ENCODE measurements at regions not wholly inside any gene's neighbourhood (a gene's known extent, or its start where the extent isn't known, plus 50 kb on each side); places are given as distances from the start of the nearest gene placed in this dataset.

DNA sequence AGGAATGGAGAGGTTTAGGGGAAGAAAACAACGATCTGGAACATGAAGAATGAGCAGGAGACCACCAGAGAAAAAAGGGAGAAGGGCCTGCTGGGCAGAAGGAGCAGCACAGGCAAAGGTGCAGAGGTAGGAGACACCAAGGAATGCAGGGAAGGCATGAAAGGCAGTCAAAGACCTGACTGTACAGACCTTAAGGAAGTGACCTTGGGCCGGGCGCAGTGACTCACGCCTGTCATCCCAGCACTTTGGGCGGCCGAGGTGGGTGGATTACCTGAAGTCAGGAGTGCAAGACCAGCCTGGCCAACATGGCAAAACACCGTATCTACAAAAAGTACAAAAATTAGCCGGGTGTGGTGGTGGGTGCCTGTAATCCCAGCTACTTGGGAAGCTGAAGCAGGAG is 157.7 kb upstream of the ATP10A start:
- no peaks in the 10 kb centered on the region for H3K36me3 Mint-ChIP-seq (ENCODE audit: low read depth, unreplicated experiment)

DNA sequence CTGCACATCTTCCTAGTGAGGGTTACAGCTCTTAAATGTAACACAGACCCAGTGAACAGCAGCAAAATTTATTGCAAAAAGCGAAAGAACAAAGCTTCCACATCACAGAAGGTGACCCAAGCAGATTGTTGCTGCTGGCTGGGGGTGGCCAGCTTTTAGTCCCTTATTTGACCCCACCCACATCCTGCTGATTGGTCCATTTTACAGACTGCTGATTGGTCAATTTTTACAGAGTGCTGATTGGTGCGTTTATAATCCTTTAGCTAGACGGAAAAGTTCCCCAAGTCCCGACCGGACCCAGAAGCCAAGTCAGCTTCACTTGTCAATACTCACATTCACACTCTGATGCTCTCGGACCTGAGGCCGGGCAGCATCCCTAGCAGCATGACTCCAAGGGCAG is 154.5 kb upstream of the ATP10A start:
- TF ChIP-seq, protein P1, sequence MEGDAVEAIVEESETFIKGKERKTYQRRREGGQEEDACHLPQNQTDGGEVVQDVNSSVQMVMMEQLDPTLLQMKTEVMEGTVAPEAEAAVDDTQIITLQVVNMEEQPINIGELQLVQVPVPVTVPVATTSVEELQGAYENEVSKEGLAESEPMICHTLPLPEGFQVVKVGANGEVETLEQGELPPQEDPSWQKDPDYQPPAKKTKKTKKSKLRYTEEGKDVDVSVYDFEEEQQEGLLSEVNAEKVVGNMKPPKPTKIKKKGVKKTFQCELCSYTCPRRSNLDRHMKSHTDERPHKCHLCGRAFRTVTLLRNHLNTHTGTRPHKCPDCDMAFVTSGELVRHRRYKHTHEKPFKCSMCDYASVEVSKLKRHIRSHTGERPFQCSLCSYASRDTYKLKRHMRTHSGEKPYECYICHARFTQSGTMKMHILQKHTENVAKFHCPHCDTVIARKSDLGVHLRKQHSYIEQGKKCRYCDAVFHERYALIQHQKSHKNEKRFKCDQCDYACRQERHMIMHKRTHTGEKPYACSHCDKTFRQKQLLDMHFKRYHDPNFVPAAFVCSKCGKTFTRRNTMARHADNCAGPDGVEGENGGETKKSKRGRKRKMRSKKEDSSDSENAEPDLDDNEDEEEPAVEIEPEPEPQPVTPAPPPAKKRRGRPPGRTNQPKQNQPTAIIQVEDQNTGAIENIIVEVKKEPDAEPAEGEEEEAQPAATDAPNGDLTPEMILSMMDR (IDR thresholded peaks at IDR 0.05; ENCODE audit: insufficient read depth, low read depth, low read length) = no peak
- no peak for TF ChIP-seq EZH2 (IDR thresholded peaks at IDR 0.05; ENCODE audit: insufficient read depth, low read length)
- Mint-ChIP-seq H3K27me3 (ENCODE audit: low read depth, unreplicated experiment) (peaks cover 15% of the 10 kb centered on the region), H3K36me3 (ENCODE audit: low read depth, unreplicated experiment) (no peaks in the 10 kb centered on the region)

More for the DNA sequence above, 157.7 kb upstream of the ATP10A start:
- H3K27me3 ChIP-seq (ENCODE audit: insufficient read depth, low read length) = no peaks in the 10 kb centered on the region
- H3K27ac ChIP-seq (ENCODE audit: low read depth, low read length) = no peak overlapping the region
- TF ChIP-seq, protein P1 (IDR thresholded peaks at IDR 0.05; ENCODE audit: insufficient read depth, low read depth, low read length) = no peak
- no peak for TF ChIP-seq EZH2 (IDR thresholded peaks at IDR 0.05; ENCODE audit: insufficient read depth, low read length)
- H3K9me3 ChIP-seq (ENCODE audit: insufficient read depth, low read depth, low read length) = no peaks in the 10 kb centered on the region
- no peak overlapping the region for H3K4me3 ChIP-seq (ENCODE audit: insufficient read depth, low read depth, low read length)
- no peaks in the 10 kb centered on the region for H3K9me3 Mint-ChIP-seq (ENCODE audit: unreplicated experiment)
- H3K4me3 Mint-ChIP-seq (ENCODE audit: unreplicated experiment) = no peak overlapping the region
- no peaks in the 10 kb centered on the region for H4K20me1 ChIP-seq (ENCODE audit: insufficient read depth, low read length)
- H3K36me3 ChIP-seq (ENCODE audit: insufficient read depth, low read length) = no peaks in the 10 kb centered on the region
- no peak overlapping the region for H3K4me2 ChIP-seq (ENCODE audit: low read length)
- H3K27me3 Mint-ChIP-seq (ENCODE audit: low read depth, unreplicated experiment) = peaks cover 13% of the 10 kb centered on the region
- no peak for DNase-seq (ENCODE audit: low read depth)
- no peaks in the 10 kb centered on the region for H3K4me1 ChIP-seq (ENCODE audit: insufficient read depth, low read length)
- no peaks in the 10 kb centered on the region for H3K79me2 ChIP-seq (ENCODE audit: insufficient read depth, low read length)
- H3K4me1 Mint-ChIP-seq (ENCODE audit: low read depth, unreplicated experiment) = peaks cover 6% of the 10 kb centered on the region
- FAIRE-seq = no peak
- H3K9ac ChIP-seq (ENCODE audit: low read length) = no peak overlapping the region
- H2AFZ ChIP-seq (ENCODE audit: low read depth, low read length) = no peak overlapping the region
- H3K27ac Mint-ChIP-seq (ENCODE audit: unreplicated experiment) = no peak overlapping the region

DNA sequence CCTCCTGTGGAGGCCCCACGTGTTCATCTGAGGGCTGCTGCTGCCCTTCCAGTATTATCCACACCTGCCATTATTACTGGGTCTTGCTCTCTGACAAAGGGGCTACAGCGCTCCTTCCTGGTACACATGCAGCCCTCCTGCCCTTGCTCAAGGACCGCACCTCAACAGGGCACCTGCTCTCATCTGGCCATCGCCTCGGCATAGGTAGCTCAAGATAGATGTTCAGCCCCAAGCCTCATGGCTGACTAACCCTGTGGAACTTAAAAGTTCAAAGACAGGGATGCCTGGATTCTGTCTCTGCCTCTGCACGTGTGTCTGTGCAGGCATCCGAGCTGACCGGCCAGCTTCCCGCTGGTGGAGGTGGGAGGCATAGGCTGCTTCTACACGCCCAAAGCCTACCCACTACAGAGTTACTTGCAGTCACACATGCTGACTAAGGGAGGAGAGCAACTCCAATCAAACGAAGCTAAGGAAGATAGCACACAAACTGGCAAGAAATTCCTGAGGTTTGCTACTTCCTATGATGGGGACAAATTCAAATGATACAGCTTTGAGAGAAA is 152.5 kb upstream of the ATP10A start:
- Histone ChIP-seq H3K27ac (ENCODE audit: low read depth, low read length) (no peak overlapping the region), H3K79me2 (ENCODE audit: insufficient read depth, low read length) (no peaks in the 10 kb centered on the region), H3K36me3 (ENCODE audit: insufficient read depth, low read length) (no peaks in the 10 kb centered on the region), H3K4me2 (ENCODE audit: low read length) (no peak overlapping the region), H2AFZ (ENCODE audit: low read depth, low read length) (no peak overlapping the region), H3K4me1 (ENCODE audit: insufficient read depth, low read length) (no peaks in the 10 kb centered on the region), H3K9ac (ENCODE audit: low read length) (no peak overlapping the region), H3K27me3 (ENCODE audit: insufficient read depth, low read length) (no peaks in the 10 kb centered on the region), H3K4me3 (ENCODE audit: insufficient read depth, low read depth, low read length) (no peak overlapping the region), H3K9me3 (ENCODE audit: insufficient read depth, low read depth, low read length) (no peaks in the 10 kb centered on the region), H4K20me1 (ENCODE audit: insufficient read depth, low read length) (no peaks in the 10 kb centered on the region)
- H3K27me3 Mint-ChIP-seq (ENCODE audit: low read depth, unreplicated experiment) = peaks cover 15% of the 10 kb centered on the region
- H3K4me3 Mint-ChIP-seq (ENCODE audit: unreplicated experiment) = no peak overlapping the region
- H3K36me3 Mint-ChIP-seq (ENCODE audit: low read depth, unreplicated experiment) = no peaks in the 10 kb centered on the region
- H3K9me3 Mint-ChIP-seq (ENCODE audit: unreplicated experiment) = no peaks in the 10 kb centered on the region
- FAIRE-seq = no peak
- DNase-seq (ENCODE audit: low read depth) = no peak
- no peaks in the 10 kb centered on the region for H3K4me1 Mint-ChIP-seq (ENCODE audit: low read depth, unreplicated experiment)
- H3K27ac Mint-ChIP-seq (ENCODE audit: unreplicated experiment) = no peak overlapping the region
- no peak for TF ChIP-seq EZH2 (IDR thresholded peaks at IDR 0.05; ENCODE audit: insufficient read depth, low read length)
- TF ChIP-seq, protein P1 (IDR thresholded peaks at IDR 0.05; ENCODE audit: insufficient read depth, low read depth, low read length) = no peak

More for the DNA sequence above, 154.5 kb upstream of the ATP10A start:
- Histone ChIP-seq H3K27me3 (ENCODE audit: insufficient read depth, low read length) (no peaks in the 10 kb centered on the region), H3K4me2 (ENCODE audit: low read length) (no peak overlapping the region), H3K9ac (ENCODE audit: low read length) (no peak overlapping the region), H3K27ac (ENCODE audit: low read depth, low read length) (no peak overlapping the region), H3K79me2 (ENCODE audit: insufficient read depth, low read length) (no peaks in the 10 kb centered on the region), H3K36me3 (ENCODE audit: insufficient read depth, low read length) (no peaks in the 10 kb centered on the region), H3K4me1 (ENCODE audit: insufficient read depth, low read length) (no peaks in the 10 kb centered on the region), H4K20me1 (ENCODE audit: insufficient read depth, low read length) (no peaks in the 10 kb centered on the region), H3K4me3 (ENCODE audit: insufficient read depth, low read depth, low read length) (no peak overlapping the region), H2AFZ (ENCODE audit: low read depth, low read length) (no peak overlapping the region), H3K9me3 (ENCODE audit: insufficient read depth, low read depth, low read length) (no peaks in the 10 kb centered on the region)
- DNase-seq (ENCODE audit: low read depth) (no peak), FAIRE-seq (no peak)
- no peak overlapping the region for H3K27ac Mint-ChIP-seq (ENCODE audit: unreplicated experiment)
- H3K4me1 Mint-ChIP-seq (ENCODE audit: low read depth, unreplicated experiment) = no peaks in the 10 kb centered on the region
- no peak overlapping the region for H3K4me3 Mint-ChIP-seq (ENCODE audit: unreplicated experiment)
- no peaks in the 10 kb centered on the region for H3K9me3 Mint-ChIP-seq (ENCODE audit: unreplicated experiment)

All from astrocyte (in vitro differentiated cells and primary cell).